Left kidney (tissue), 1 donor: ENCODE measurements at regions not wholly inside any gene's neighbourhood (a gene's known extent, or its start where the extent isn't known, plus 50 kb on each side); places are given as distances from the start of the nearest gene placed in this dataset.

Experiments used
- DNase-seq: peaks from one replicate; pipeline ENCODE4 v3.0.0-alpha.2; 2013

- no peak for DNase-seq
These were observed 100.6 kb upstream of the TOX3 start for GRCh38 chr16:52647588-52647987.

GRCh38 chr16:52643006-52643405, 96.1 kb upstream of the TOX3 start:
- DNase-seq, result no peak

- DNase-seq, result no peak
These were observed 87.6 kb upstream of the TOX3 start for GRCh38 chr16:52634528-52634927.

- DNase-seq, result peak; percentile 24
These were observed 87.2 kb upstream of the TOX3 start for GRCh38 chr16:52634104-52634503.

- no peak for DNase-seq
These were observed 86.3 kb upstream of the TOX3 start for GRCh38 chr16:52633230-52633629.

- no peak for DNase-seq
These were observed 84.8 kb upstream of the TOX3 start for GRCh38 chr16:52631711-52632110.

- DNase-seq, result no peak
These were observed 83.8 kb upstream of the TOX3 start for GRCh38 chr16:52630711-52631110.

GRCh38 chr16:52629296-52629695, 82.4 kb upstream of the TOX3 start:
- DNase-seq, result no peak

GRCh38 chr16:52624891-52625290, 77.9 kb upstream of the TOX3 start:
- no peak for DNase-seq

GRCh38 chr16:52621651-52622050, 74.7 kb upstream of the TOX3 start:
- DNase-seq, result no peak

- DNase-seq, result no peak
These were observed 72.0 kb upstream of the TOX3 start for GRCh38 chr16:52618753-52619497.

GRCh38 chr16:52617591-52617990, 70.6 kb upstream of the TOX3 start:
- DNase-seq, result no peak

GRCh38 chr16:52613508-52613907, 66.6 kb upstream of the TOX3 start:
- no peak for DNase-seq

- DNase-seq, result peak; percentile 20
These were observed 65.1 kb upstream of the TOX3 start for GRCh38 chr16:52611817-52612673.

- no peak for DNase-seq
These were observed 56.1 kb upstream of the TOX3 start for GRCh38 chr16:52603015-52603414.

- no peak for DNase-seq
These were observed 51.0 kb upstream of the TOX3 start for GRCh38 chr16:52597772-52598483.

- DNase-seq, result no peak
These were observed 50.3 kb upstream of the TOX3 start for GRCh38 chr16:52597073-52597771.
